ENCODE measurements at regions not wholly inside any gene's neighbourhood (a gene's known extent, or its start where the extent isn't known, plus 50 kb on each side); places are given as distances from the start of the nearest gene placed in this dataset.
"Not testable (repeated sequence)": the region's sequence is repeated elsewhere in the genome, so short reads cannot be mapped to it uniquely, and the experiment has no call there.

DNA sequence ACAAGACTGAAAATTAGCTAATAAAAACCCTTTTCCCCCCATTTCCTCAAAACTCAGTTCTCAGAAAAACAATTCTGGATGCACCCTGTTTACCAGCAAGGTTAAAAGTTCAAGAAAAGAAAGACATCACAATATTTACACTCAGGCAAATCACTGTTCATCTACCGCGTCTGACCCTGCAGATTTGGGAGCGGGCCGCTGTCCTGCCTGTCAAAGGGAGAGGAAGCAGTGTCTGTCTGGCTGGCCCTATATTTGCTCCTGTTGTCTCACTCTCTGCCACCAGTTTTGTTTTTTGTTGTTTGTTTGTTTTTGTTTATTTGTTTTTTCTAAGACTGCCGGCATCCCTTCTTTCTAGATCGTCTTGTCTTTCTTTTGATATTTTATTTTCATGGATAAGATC, 299.4 kb downstream of the BCL2L11 start:
- DNase-seq (ENCODE audit: low read depth in 2 of 3, low spot score in 2 of 3): not testable (repeated sequence)

GRCh38 chr2:111420835-111421234, 300.1 kb downstream of the BCL2L11 start:
- not testable (repeated sequence) for DNase-seq (ENCODE audit: low read depth in 2 of 3, low spot score in 2 of 3)

- not testable (repeated sequence) for DNase-seq (ENCODE audit: low read depth in 2 of 3, low spot score in 2 of 3)
Measured at GRCh38 chr2:111421949-111422348, 301.2 kb downstream of the BCL2L11 start.

GRCh38 chr2:111422562-111422961, 301.8 kb downstream of the BCL2L11 start:
- DNase-seq (ENCODE audit: low read depth in 2 of 3, low spot score in 2 of 3): not testable (repeated sequence)

- DNase-seq (ENCODE audit: low read depth in 2 of 3, low spot score in 2 of 3): not testable (repeated sequence)
Measured at GRCh38 chr2:111423184-111423583, 302.5 kb downstream of the BCL2L11 start.

DNA sequence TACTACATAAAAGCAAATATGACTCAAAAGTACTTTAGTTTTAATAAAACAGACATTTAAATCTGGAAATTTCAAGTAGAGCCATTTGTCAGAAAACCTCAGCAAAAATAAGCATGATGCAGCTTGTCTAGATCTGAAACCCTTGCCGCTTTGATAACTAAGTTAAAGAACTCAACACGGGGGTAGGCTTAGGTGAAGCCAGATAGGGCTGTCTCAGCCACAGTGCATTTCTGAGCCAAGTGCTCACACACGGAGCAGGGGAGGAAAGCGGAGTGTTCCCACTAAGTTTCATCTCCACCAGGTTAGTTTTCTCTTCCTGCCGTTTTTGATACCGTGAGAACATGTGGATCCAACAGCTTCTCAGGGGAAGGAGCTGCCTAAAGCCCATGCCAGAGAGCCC, 303.5 kb downstream of the BCL2L11 start:
- DNase-seq (ENCODE audit: low read depth in 2 of 3, low spot score in 2 of 3): not testable (repeated sequence)

- not testable (repeated sequence) for DNase-seq (ENCODE audit: low read depth in 2 of 3, low spot score in 2 of 3)
Measured at GRCh38 chr2:111424851-111425309, 304.2 kb downstream of the BCL2L11 start.

DNA sequence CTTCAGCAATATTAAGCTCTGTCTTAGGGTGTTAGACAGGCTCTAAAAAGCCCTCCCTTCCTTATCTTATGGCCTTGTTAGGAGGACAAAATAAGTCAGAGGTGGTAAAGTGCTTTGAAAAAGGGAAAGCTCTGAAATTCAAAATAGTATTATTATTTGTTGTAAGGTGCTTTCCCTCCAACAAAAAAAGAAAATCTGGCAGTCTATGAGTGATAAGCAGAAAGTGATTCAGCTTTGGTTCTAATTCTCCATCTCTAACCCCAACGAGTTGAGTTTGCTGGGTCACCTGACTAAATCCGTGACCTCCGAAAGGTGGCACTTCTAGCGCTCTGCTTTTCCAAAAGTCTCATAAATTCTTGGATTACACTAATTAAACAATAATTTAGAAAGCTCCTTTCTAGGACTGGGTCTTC, 305.1 kb downstream of the BCL2L11 start:
- DNase-seq (ENCODE audit: low read depth in 2 of 3, low spot score in 2 of 3): not testable (repeated sequence)

DNA sequence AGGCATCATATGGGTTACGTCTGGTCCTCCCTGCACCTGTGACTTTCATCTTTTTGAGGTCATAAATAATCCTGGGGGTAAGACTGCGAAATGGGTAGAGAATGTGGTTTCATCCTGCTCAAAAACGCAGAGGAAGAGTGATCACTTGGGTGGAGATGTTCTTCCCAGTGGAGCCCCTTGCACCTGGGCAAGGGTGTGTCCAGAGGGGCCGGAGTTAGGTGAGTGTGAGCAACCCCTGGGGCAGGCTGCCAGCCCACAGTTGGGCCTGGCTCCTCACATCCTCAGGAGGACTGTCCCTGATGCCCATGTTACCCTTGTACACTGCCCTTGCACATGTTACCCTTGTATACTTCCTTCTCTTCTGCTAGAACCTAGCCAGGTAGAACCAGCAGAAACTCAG, 306.6 kb downstream of the BCL2L11 start:
- not testable (repeated sequence) for DNase-seq (ENCODE audit: low read depth in 2 of 3, low spot score in 2 of 3)

DNA sequence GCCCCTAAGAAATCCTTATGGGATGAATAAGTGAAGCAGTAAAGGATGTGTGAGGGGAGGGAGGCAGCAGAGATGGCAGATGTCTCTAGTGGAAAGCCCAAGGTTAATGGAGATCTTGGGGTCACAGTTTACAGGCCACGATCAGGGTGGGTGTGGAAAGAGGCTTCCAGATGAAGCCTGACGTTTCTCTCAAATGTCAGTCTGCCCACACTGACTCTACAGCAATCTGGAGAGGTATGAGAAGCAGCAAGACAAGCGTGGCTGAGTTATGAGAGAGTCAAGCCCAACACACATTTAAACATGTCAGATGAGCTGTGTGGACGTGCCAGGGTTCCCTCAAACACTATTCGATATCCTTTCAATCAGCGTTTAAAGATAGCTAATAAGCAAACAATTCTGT, 308.2 kb downstream of the BCL2L11 start:
- DNase-seq (ENCODE audit: low read depth in 2 of 3, low spot score in 2 of 3): not testable (repeated sequence)

GRCh38 chr2:111429353-111429752, 308.6 kb downstream of the BCL2L11 start:
- not testable (repeated sequence) for DNase-seq (ENCODE audit: low read depth in 2 of 3, low spot score in 2 of 3)

- DNase-seq (ENCODE audit: low read depth in 2 of 3, low spot score in 2 of 3): not testable (repeated sequence)
Measured at GRCh38 chr2:111430817-111431661, 310.3 kb downstream of the BCL2L11 start.

- peak in 1 of 3 donors; percentile 1 for DNase-seq (ENCODE audit: low read depth in 2 of 3, low spot score in 2 of 3)
Measured at GRCh38 chr2:111432423-111432822, 311.7 kb downstream of the BCL2L11 start.

- not testable (repeated sequence) for DNase-seq (ENCODE audit: low read depth in 2 of 3, low spot score in 2 of 3)
Measured at GRCh38 chr2:111432916-111433499, 312.3 kb downstream of the BCL2L11 start.

DNA sequence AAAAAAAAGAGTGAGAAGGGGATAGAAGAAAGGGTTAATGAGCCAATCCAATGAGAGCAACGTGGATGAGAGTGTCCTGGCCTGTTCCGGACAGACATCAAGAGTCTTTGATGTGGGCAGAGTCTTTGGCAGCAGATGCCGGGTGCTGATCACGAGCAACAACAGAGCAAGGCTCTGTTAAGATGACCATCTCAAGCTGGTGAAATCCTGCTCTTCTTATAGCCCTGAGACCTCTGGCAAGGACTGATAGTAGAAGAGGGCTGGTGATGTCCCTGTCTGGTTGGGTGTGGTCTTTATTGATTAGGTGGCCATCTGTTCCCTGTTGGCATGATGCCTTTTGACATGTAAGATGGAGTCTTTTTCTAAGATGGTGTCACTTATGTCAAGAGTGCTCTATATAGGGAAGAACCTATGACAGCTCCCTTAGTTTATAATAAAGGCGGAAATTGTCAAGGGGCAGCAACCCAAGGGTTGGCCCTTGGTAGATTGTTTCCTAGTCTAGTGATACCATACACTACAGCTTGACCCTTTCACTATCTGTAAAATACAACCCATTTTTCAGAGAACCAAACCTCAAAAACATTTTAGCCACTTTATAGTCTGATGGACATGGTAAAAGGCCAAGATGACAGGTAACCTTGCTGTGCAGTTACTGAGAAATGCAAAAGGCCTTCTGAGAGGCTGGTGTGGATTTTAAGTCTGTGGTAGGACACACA, 313.3 kb downstream of the BCL2L11 start:
- peak in 2 of 3 donors; percentile 23 for DNase-seq (ENCODE audit: low read depth in 2 of 3, low spot score in 2 of 3)

DNA sequence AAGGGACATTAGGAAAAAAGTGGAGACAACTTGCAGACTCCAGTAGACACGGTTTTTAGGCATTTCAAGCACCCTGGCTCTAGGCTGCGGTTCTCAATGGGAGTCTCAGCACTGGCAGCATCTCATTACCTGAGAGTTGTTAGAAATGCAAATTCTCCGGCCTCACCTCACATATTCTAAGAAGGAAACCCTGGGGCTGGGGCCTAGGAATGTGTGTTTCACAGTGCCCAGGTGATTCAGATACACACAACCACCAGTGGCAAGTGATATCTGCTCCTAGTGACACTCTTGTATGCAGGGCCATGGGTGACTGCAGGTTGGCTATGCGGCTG, 313.9 kb downstream of the BCL2L11 start:
- not testable (repeated sequence) for DNase-seq (ENCODE audit: low read depth in 2 of 3, low spot score in 2 of 3)

- not testable (repeated sequence) for DNase-seq (ENCODE audit: low read depth in 2 of 3, low spot score in 2 of 3)
Measured at GRCh38 chr2:111435553-111436310, 315.0 kb downstream of the BCL2L11 start.

- DNase-seq (ENCODE audit: low read depth in 2 of 3, low spot score in 2 of 3): not testable (repeated sequence)
Measured at GRCh38 chr2:111436411-111436810, 315.7 kb downstream of the BCL2L11 start.

- DNase-seq (ENCODE audit: low read depth in 2 of 3, low spot score in 2 of 3): not testable (repeated sequence)
Measured at GRCh38 chr2:111437288-111437990, 316.7 kb downstream of the BCL2L11 start.

GRCh38 chr2:111438161-111438560, 317.4 kb downstream of the BCL2L11 start:
- not testable (repeated sequence) for DNase-seq (ENCODE audit: low read depth in 2 of 3, low spot score in 2 of 3)

Measured in hematopoietic multipotent progenitor cell (in vitro differentiated cells).